Large intestine (tissue), 3 donors: ENCODE measurements at regions not wholly inside any gene's neighbourhood (a gene's known extent, or its start where the extent isn't known, plus 50 kb on each side); places are given as distances from the start of the nearest gene placed in this dataset.
A peak's percentile ranks its signal among the peaks of the same experiment; 100 is the strongest.
"Not testable (repeated sequence)": the region's sequence is repeated elsewhere in the genome, so short reads cannot be mapped to it uniquely, and the experiment has no call there.

Experiments used
- DNase-seq, 2 donors: peaks; one replicate each; pipeline versions ENCODE4 v3.0.0 to v3.0.0-alpha.2; 2013
- H3K27ac ChIP-seq: one replicate; pipeline ENCODE4 v1.5.1; 2013; ENCODE audit warnings: low read length
- H3K27me3 ChIP-seq: 2 replicates; pipeline ENCODE4 v1.6.1; 2013; ENCODE audit warnings: low read length; ENCODE audit not compliant: control insufficient read depth, insufficient read depth
- H3K36me3 ChIP-seq: 2 replicates; pipeline ENCODE4 v1.6.1; 2013; ENCODE audit warnings: low read length; ENCODE audit not compliant: control insufficient read depth, insufficient read depth
- H3K4me1 ChIP-seq: one replicate; pipeline ENCODE4 v1.6.1; 2013; ENCODE audit warnings: low read length; ENCODE audit not compliant: control insufficient read depth, insufficient read depth
- H3K4me3 ChIP-seq: one replicate; pipeline ENCODE4 v1.5.1; 2013; ENCODE audit warnings: low read length
- H3K9me3 ChIP-seq: one replicate; pipeline ENCODE4 v1.6.1; 2013; ENCODE audit warnings: mild to moderate bottlenecking, low read depth, low read length, moderate library complexity; ENCODE audit not compliant: control insufficient read depth
- WGBS: methylation state at CpG from one replicate; pipeline ENCODE4 v1.1.5; 2013; ENCODE audit warnings: low lambda C conversion rate; ENCODE audit not compliant: insufficient coverage; 5-methylcytosine and 5-hydroxymethylcytosine counted together

DNA sequence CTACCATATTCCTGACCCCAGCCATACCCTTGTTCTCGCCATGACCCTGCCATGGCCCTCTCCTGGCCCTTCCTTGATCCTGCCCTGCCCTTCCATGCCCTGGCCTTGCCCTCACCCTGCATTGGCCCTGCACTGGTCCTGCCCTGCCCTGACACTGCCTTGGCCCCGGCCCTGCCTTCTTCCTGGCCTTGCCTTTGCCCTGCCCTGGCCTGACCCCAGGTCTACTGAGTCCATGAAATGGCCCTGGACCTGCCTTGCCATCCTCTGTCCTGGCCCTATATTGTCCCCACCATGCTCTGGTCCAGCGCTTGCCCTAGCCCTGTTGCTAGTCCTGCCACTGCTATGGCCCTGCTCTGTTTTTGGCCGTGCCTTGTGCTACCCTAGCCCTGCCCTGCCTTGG is 536.1 kb downstream of the FOXD4L6 start:
- H3K9me3 ChIP-seq, H3K36me3 ChIP-seq, H3K4me1 ChIP-seq, H3K27me3 ChIP-seq, H3K4me3 ChIP-seq, H3K27ac ChIP-seq: not testable (repeated sequence)
- DNase-seq = peak in 1 of 2 donors; percentile 0
- no CpG with 5 or more reads among the region's 4 CpGs for WGBS

DNA sequence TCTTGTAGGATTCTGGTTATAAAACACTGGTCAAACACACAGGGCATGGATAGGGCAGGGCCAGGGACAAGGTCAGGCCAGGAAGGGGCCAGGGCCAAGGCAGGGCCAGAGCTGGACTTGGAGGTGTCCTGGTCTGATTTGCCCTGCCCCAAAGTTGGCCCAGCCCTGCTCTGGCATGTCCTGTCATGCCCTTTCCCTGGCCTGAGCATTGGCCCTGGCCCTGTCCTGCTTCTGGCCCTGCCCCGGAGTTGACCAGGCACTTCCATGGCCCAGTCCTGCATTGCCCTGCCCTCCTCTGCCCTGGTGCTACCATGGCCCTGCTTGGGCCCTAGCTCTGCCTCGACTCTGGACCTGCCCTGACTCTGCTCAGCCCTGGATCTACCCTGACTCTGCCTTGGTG is 536.6 kb downstream of the FOXD4L6 start:
- not testable (repeated sequence) for H3K4me1 ChIP-seq, H3K36me3 ChIP-seq, H3K27me3 ChIP-seq, H3K9me3 ChIP-seq, H3K27ac ChIP-seq, H3K4me3 ChIP-seq
- DNase-seq = peak in 1 of 2 donors; percentile 0
- WGBS = no CpG with 5 or more reads among the region's 2 CpGs

DNA sequence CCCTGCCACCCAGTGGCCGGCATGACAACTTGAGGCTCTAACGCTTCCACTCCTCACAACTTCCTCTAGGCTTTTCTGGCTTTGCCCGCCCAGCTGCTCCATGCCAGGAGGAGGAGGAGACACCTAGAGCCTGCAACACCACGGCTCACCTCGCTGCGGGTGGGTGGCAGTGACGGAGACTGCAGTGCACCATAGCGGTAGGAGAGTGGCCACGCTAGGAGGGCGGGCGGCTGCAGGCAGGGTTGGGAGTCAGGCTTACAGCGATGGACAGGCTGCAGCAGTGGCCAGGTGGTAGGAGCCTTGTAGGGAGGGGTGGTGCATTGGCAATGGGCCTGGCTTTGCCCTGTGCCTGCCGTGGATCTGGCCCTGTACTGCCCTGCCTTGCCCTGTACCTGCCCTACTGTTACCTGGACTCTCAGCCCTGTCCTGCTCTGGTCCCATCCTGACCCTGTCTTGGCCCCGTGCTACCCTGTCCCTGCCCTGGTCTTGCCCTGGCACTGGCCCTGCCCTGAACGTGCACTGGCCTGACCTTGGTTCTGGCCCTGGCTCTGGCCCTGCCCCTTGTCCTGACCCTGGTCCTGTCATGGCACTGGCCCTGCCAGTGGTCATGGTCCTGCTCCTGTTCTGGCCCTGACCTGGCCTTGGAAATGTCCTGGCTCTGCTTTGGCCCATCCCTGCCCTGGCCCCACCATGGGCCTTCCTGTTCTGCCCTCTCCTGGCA is 540.8 kb downstream of the FOXD4L6 start:
- not testable (repeated sequence) for H3K4me1 ChIP-seq, H3K27me3 ChIP-seq, H3K4me3 ChIP-seq, H3K27ac ChIP-seq, H3K9me3 ChIP-seq, H3K36me3 ChIP-seq, DNase-seq
- no CpG with 5 or more reads among the region's 15 CpGs for WGBS

GRCh38 chr9:40584039-40584438 is 544.4 kb downstream of the FOXD4L6 start:
- H3K9me3 ChIP-seq, H3K36me3 ChIP-seq, H3K27ac ChIP-seq, H3K4me1 ChIP-seq, DNase-seq, H3K27me3 ChIP-seq, H3K4me3 ChIP-seq: not testable (repeated sequence)
- WGBS = no CpG with 5 or more reads among the region's 67 CpGs

GRCh38 chr9:40583230-40583629 is 545.3 kb downstream of the FOXD4L6 start:
- H3K9me3 ChIP-seq, H3K27ac ChIP-seq, H3K4me1 ChIP-seq, DNase-seq, H3K4me3 ChIP-seq, H3K36me3 ChIP-seq, H3K27me3 ChIP-seq: not testable (repeated sequence)
- WGBS = no CpG with 5 or more reads among the region's 7 CpGs

- H3K9me3 ChIP-seq, H3K36me3 ChIP-seq, DNase-seq, H3K4me1 ChIP-seq, H3K4me3 ChIP-seq, H3K27ac ChIP-seq, H3K27me3 ChIP-seq: not testable (repeated sequence)
- WGBS = no CpG with 5 or more reads among the region's 12 CpGs
Observed at GRCh38 chr9:40578908-40579307, 549.6 kb downstream of the FOXD4L6 start.
